Sigmoid colon (tissue), 6 donors: ENCODE measurements at regions not wholly inside any gene's neighbourhood (a gene's known extent, or its start where the extent isn't known, plus 50 kb on each side); places are given as distances from the start of the nearest gene placed in this dataset.
"Not testable (repeated sequence)": the region's sequence is repeated elsewhere in the genome, so short reads cannot be mapped to it uniquely, and the experiment has no call there.

Experiments used
- DNase-seq: peaks from one replicate; pipeline ENCODE4 v3.0.0-alpha.2; 2019
- H3K27ac ChIP-seq, 4 donors: fragments of 200-600 bp; sonication (generic); one replicate each; pipeline ENCODE4 v1.5.1; 2016 to 2019; ENCODE audit warnings: mild to moderate bottlenecking in 1 of 4
- H3K27me3 ChIP-seq, 3 donors: fragments of 200-600 bp; sonication (generic); one replicate each; pipeline ENCODE4 v1.5.1; 2019; ENCODE audit warnings: mild to moderate bottlenecking in 1 of 3
- H3K36me3 ChIP-seq, 4 donors: fragments of 200-600 bp; sonication (generic); one replicate each; pipeline ENCODE4 v1.5.1; 2016 to 2019
- H3K4me1 ChIP-seq, 4 donors: fragments of 200-600 bp; sonication (generic); one replicate each; pipeline ENCODE4 v1.5.1; 2017 to 2019
- H3K4me3 ChIP-seq, 4 donors: fragments of 200-600 bp; sonication (generic); one replicate each; pipeline ENCODE4 v1.5.1; 2017 to 2019; ENCODE audit warnings: mild to moderate bottlenecking in 2 of 4, moderate library complexity in 1 of 4
- H3K9me3 ChIP-seq, 4 donors: fragments of 200-600 bp in 3 of 4; sonication (generic) in 3 of 4; one replicate each; pipeline versions ENCODE4 v1.5.1 to v1.6.1; 2013 to 2019
- CTCF ChIP-seq, 4 experiments: fragments of 450-650 bp in 3 of 4; fragments of 200-600 bp in 1 of 4; IDR thresholded peaks; one replicate each; pipeline ENCODE4 v1.5.1; 2016 to 2019; ENCODE audit warnings: antibody characterized with exemption in 4 of 4, mild to moderate bottlenecking in 3 of 4, moderate library complexity in 2 of 4
- EP300 ChIP-seq, 4 donors: sonication (generic); formaldehyde crosslinking; IDR thresholded peaks; one replicate each; pipeline ENCODE4 v1.6.1; 2017; ENCODE audit warnings: antibody characterized with exemption in 4 of 4
- POLR2A ChIP-seq, 2 donors: fragments of 450-650 bp; IDR thresholded peaks; one replicate each; pipeline ENCODE4 v1.6.1; 2016; ENCODE audit warnings: antibody characterized with exemption in 2 of 2, mild to moderate bottlenecking in 2 of 2, moderate library complexity in 2 of 2
- POLR2AphosphoS5 ChIP-seq, 4 donors: sonication (generic); formaldehyde crosslinking; IDR thresholded peaks; one replicate each; pipeline ENCODE4 v1.6.1; 2017; ENCODE audit warnings: antibody characterized with exemption in 4 of 4
- WGBS, 2 donors: extraction: QIAGEN DNeasy Blood & Tissue Kit; methylation state at CpG; one replicate each; pipeline ENCODE4 v1.1.7; 2013; 5-methylcytosine and 5-hydroxymethylcytosine counted together
- intact Hi-C: fragments of 100-400 bp; cut with DNase I; formaldehyde crosslinking; loops from one replicate; pipeline ENCODE4 v1.15.1; 2023
- donor health status: healthy with polysubstance abuse.
- donor health status: healthy.

DNA sequence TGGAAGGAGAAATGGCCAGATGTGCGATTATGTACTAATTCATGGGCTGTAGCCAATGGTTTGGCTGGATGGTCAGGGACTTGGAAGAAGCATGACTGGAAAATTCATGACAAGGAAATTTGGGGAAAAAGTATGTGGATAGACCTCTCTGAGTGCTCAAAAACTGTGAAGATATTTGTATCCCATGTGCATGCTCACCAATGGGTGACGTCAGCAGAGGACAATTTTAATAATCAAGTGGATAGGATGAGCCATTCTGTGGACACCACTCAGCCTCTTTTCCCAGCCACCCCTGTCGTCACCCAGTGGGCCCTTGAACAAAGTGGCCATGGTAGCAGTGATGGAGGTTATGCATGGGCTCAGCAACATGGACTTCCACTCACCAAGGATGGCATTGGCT lies 490.9 kb upstream of the CBLB start:
- Histone ChIP-seq H3K9me3 (no peaks in the 10 kb centered on the region), H3K36me3 (no peaks in the 10 kb centered on the region), H3K4me3 (no peak overlapping the region), H3K27ac (no peak overlapping the region), H3K4me1 (no peaks in the 10 kb centered on the region), H3K27me3 (no peaks in the 10 kb centered on the region)
- TF ChIP-seq POLR2A (IDR thresholded peaks at IDR 0.05), result no peak
- TF ChIP-seq EP300 (IDR thresholded peaks at IDR 0.05), result no peak
- TF ChIP-seq POLR2AphosphoS5 (IDR thresholded peaks at IDR 0.05), result no peak
- DNase-seq, result no peak
- intact Hi-C loops, result no loop called here
- 92% methylated on average over 3 of the region's 3 CpGs for WGBS, 2 donors

GRCh38 chr3:106360901-106361300 lies 492.1 kb upstream of the CBLB start:
- WGBS, 2 donors, result 80 to 81% methylated on average over 1 of the region's 1 CpG
- H3K9me3 ChIP-seq, H3K4me3 ChIP-seq, DNase-seq, H3K27me3 ChIP-seq, H3K36me3 ChIP-seq, H3K27ac ChIP-seq, intact Hi-C loops, H3K4me1 ChIP-seq: not testable (repeated sequence)

DNA sequence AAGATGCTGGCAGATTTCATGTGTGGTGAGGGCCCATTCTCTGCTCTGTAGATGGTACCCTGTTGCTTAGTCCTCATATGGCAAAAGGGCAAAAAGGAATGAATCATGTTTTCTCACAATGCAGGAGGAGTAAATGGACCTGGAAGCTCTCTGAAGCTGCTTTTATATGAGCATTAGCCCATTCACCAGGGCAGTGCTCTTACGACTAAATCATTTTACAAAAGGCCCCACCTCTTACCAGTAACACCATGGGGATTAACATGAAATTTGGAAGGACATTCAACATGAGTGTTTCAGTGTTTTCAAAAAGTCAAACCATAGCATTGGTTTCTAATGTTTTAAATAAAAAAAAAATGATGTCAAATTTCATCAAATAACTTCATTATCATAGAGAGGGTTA lies 495.7 kb upstream of the CBLB start:
- 94 to 96% methylated on average over 1 of the region's 1 CpG for WGBS, 2 donors
- DNase-seq, result no peak
- Histone ChIP-seq H3K36me3 (no peaks in the 10 kb centered on the region), H3K4me1 (no peaks in the 10 kb centered on the region), H3K27me3 (no peaks in the 10 kb centered on the region), H3K4me3 (no peak overlapping the region), H3K27ac (no peak overlapping the region), H3K9me3 (no peaks in the 10 kb centered on the region)
- intact Hi-C loops, result no loop called here
- no peak for TF ChIP-seq POLR2A (IDR thresholded peaks at IDR 0.05)
- TF ChIP-seq POLR2AphosphoS5 (IDR thresholded peaks at IDR 0.05), result no peak
- no peak for TF ChIP-seq EP300 (IDR thresholded peaks at IDR 0.05)
- no peak for TF ChIP-seq CTCF (IDR thresholded peaks at IDR 0.05)

DNA sequence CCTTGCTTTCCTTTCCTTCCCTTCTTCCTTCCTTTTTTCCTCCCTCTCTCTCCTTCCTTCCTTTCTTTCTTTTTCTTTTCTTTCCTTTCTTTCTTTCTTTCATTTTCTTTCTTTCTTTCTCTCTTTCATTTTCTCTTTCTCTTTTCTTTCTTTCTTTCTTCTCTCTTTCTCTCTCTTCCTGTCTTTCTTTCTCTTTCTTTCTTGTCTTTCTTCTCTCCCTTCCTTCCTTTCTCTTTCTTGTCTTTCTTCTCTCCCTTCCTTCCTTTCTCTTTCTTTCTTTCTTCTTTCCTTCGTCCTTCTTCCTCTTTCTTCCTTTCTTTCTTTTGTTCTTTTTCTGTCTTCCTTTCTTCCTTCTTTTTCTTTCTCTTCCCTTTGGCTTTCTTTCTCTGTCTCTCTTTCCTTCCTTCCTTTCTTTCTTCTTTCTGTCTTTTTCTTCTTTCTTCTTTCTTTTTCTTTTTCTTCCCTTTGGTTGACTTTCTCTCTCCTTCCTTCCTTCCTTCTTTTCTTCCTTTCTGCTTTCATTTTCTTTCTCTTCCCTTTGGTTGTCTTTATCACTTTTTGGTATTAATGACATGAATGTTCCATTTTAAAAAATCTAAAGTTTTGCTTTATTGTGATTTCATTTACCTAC lies 496.4 kb upstream of the CBLB start:
- H3K9me3 ChIP-seq, result no peaks in the 10 kb centered on the region
- DNase-seq, result no peak
- H3K36me3 ChIP-seq, result no peaks in the 10 kb centered on the region
- TF ChIP-seq CTCF (IDR thresholded peaks at IDR 0.05) (no peak), POLR2A (IDR thresholded peaks at IDR 0.05) (no peak), EP300 (IDR thresholded peaks at IDR 0.05) (no peak), POLR2AphosphoS5 (IDR thresholded peaks at IDR 0.05) (no peak)
- H3K27me3 ChIP-seq, result no peaks in the 10 kb centered on the region
- no peak overlapping the region for H3K4me3 ChIP-seq
- intact Hi-C loops, result no loop called here
- WGBS, 2 donors, result 79 to 88% methylated on average over 1 of the region's 1 CpG
- no peaks in the 10 kb centered on the region for H3K4me1 ChIP-seq
- H3K27ac ChIP-seq, result no peak overlapping the region

- Histone ChIP-seq H3K27me3 (no peaks in the 10 kb centered on the region), H3K9me3 (no peaks in the 10 kb centered on the region), H3K4me3 (no peak overlapping the region), H3K27ac (no peak overlapping the region), H3K36me3 (no peaks in the 10 kb centered on the region), H3K4me1 (no peaks in the 10 kb centered on the region)
- intact Hi-C loops, result no loop called here
- no peak for DNase-seq
- TF ChIP-seq POLR2A (IDR thresholded peaks at IDR 0.05), result no peak
- TF ChIP-seq CTCF (IDR thresholded peaks at IDR 0.05), result no peak
- TF ChIP-seq EP300 (IDR thresholded peaks at IDR 0.05), result no peak
- no peak for TF ChIP-seq POLR2AphosphoS5 (IDR thresholded peaks at IDR 0.05)
These were observed 497.5 kb upstream of the CBLB start for GRCh38 chr3:106366352-106366751.

DNA sequence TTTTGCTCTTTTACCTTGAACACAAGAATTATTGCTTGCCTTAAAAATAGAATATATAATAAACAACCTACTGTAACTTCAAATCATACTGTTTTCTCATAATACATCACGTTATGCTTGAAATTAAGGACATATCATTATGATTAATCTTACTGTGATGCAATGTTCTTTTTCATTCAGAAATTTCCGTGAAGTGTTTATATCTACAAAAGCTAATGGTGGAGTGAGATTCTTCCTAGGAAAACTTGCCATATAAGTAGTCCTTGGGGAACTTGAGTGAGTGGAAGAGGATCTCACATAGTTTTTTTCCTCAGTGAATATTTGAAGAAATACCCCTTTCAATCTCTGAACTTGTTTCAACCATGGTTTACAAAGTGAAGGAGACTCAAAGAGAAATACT lies 498.7 kb upstream of the CBLB start:
- DNase-seq, result no peak
- intact Hi-C loops, result no loop called here
- H3K27ac ChIP-seq, result no peak overlapping the region
- H3K27me3 ChIP-seq, result no peaks in the 10 kb centered on the region
- WGBS, 2 donors, result 79 to 80% methylated on average over 2 of the region's 2 CpGs
- H3K9me3 ChIP-seq, result no peaks in the 10 kb centered on the region
- H3K4me3 ChIP-seq, result no peak overlapping the region
- H3K36me3 ChIP-seq, result no peaks in the 10 kb centered on the region
- TF ChIP-seq POLR2AphosphoS5 (IDR thresholded peaks at IDR 0.05), result no peak
- peaks cover 0 to 8% (median under 1%) of the 10 kb centered on the region in 4 donors for H3K4me1 ChIP-seq
